GM12865 (cell line): ENCODE measurements at regions not wholly inside any gene's neighbourhood (a gene's known extent, or its start where the extent isn't known, plus 50 kb on each side); places are given as distances from the start of the nearest gene placed in this dataset.

Source experiments
- DNase-seq: peaks from one replicate; pipeline ENCODE4 v3.0.0; 2010; ENCODE audit warnings: low read depth
- H3K4me3 ChIP-seq: 2 replicates; pipeline ENCODE4 v1.5.1; 2011; ENCODE audit warnings: mild to moderate bottlenecking, low read depth, low read length, control low read depth
- TF ChIP-seq, protein P1 (sequence below): IDR thresholded peaks from 2 replicates; pipeline ENCODE4 v1.5.1; 2011; ENCODE audit warnings: low read length, control low read depth, low read depth, inconsistent platforms; ENCODE audit not compliant: insufficient read depth; ENCODE audit errors: missing control alignments

DNA sequence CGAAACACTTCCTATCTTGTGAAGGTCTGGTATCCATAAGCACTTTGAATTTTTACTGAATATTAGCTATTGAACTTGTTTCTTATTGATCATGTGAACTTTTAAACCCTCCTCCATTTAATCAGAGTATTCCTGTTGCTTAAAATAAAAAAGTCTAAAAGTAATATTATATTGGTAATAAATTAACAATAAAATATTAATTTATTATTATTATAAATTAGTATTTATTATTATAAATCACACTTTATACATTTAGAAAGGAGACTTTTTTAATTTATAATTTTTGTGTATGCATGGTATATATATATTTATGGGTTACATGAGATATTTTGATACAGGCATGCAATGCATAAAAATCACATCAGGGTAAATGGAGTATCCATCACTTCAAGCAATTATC is 295.4 kb upstream of the NETO1 start:
- TF ChIP-seq, protein P1, sequence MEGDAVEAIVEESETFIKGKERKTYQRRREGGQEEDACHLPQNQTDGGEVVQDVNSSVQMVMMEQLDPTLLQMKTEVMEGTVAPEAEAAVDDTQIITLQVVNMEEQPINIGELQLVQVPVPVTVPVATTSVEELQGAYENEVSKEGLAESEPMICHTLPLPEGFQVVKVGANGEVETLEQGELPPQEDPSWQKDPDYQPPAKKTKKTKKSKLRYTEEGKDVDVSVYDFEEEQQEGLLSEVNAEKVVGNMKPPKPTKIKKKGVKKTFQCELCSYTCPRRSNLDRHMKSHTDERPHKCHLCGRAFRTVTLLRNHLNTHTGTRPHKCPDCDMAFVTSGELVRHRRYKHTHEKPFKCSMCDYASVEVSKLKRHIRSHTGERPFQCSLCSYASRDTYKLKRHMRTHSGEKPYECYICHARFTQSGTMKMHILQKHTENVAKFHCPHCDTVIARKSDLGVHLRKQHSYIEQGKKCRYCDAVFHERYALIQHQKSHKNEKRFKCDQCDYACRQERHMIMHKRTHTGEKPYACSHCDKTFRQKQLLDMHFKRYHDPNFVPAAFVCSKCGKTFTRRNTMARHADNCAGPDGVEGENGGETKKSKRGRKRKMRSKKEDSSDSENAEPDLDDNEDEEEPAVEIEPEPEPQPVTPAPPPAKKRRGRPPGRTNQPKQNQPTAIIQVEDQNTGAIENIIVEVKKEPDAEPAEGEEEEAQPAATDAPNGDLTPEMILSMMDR: no peak
- DNase-seq: no peak
- H3K4me3 ChIP-seq: no peak overlapping the region

DNA sequence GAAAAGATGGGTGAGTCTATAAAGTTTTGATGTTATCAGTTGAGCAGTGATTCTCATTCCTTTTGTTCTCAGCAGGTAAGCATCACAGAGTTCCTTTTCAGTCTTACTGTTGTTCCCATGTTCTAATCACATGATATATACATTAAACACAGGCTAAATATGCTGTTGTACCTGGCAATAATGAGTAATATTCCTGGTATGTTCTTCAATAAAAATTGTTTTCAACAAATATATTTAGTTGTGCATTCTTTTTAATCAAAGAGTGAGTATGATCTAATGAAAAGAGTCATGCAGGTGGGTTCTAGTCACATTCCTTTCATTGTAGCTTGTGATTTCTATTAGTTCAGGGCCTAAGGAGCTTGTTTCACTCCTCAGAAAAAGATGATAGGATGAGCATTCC is 288.3 kb upstream of the NETO1 start:
- H3K4me3 ChIP-seq: no peak overlapping the region
- TF ChIP-seq, protein P1: no peak
- DNase-seq: no peak

DNA sequence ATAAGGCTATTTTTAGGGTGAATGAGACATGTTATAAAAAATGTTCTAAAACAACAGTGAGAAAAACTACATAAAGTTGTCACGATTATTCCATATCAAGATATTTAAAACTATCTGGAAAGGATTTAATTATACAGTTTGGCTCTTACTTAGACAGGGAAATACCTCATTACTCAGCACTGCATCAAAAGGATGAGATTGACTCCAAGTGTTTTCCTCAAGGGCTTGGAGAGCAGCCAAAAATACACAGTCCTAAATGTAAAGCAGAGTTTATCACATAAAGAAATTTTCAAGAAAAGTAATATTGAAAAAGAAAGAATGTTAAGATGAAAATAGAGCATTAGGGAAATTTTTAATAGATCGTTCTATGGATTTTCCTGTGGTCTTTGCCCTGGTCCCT is 285.5 kb upstream of the NETO1 start:
- no peak for DNase-seq
- TF ChIP-seq, protein P1: no peak
- H3K4me3 ChIP-seq: no peak overlapping the region

DNA sequence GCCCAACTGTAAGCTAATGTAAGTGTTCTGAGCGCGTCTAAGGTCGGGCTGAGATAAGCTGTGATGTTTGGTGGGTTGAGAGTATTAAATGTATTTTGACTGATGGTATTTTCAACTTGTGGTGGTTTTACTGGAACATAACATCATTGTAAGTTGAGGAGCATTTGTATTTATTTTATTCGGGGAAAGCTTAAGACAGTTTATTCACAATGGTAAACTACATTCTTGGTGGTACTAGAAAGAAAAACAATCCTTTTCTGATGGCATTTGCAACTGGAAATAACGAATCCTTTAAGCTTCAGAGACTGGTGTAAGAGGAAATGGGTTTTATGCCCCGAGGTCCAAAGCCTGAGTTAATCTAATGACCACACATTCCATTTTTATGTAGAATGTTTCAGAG is 283.3 kb upstream of the NETO1 start:
- TF ChIP-seq, protein P1: no peak
- H3K4me3 ChIP-seq: no peak overlapping the region
- DNase-seq: no peak

DNA sequence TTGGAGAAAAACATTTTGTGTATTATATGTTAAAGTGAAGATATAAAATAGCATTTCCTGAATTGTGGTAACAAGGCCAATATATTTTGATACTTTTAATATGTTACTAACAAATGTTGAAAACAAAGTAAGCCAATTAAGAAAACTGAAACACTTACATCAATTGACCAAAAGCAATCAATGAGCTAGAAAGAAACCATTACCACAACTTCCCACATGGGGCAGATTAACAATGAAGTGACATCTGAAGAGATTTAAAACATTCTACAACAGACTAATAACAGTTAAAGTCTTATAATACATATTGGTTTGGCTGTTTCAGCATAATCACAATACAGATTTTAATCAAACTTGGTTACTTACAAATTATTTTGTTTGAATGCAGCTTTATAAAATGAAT is 282.4 kb upstream of the NETO1 start:
- no peak for DNase-seq

DNA sequence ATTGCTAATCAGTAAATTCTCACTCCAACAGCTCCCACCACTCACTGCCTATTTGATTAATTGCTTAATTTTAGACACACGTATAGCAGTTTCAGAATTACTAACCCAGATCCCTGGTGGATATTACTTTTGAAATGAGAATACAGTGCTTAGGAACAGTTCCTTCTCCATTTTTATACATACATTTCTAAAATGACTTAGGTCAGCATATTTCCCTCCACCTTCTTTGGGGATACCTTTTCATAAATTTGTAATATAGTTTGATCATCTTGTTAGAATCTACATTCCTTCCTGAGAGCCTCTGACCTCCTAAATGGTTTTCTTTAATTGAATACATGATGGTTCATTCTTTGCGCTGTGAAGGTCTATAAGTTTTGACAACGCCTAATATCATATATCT is 279.8 kb upstream of the NETO1 start:
- TF ChIP-seq, protein P1: no peak

More for the DNA sequence above, 282.4 kb upstream of the NETO1 start:
- TF ChIP-seq, protein P1: no peak
- no peak overlapping the region for H3K4me3 ChIP-seq

DNA sequence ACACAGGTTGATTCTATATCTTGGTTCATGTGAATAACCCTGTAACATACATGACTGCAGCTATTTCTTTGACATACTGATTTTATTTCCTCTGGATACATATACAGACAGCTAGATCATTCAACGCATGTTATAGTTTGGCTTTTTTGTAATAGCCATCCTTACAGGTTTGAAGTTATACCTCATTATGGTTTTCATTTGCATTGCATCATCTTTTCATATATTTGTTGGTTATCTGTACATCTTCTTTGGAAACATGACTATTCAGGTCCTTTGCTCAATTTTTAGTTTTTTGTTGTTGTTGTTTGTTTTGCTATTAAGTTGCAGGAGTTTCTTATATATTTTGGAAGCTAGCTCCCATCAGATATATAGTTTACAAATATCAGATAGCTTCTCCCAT is 276.2 kb upstream of the NETO1 start:
- H3K4me3 ChIP-seq: no peak overlapping the region
- DNase-seq: no peak
- TF ChIP-seq, protein P1: no peak

More for the DNA sequence above, 279.8 kb upstream of the NETO1 start:
- no peak overlapping the region for H3K4me3 ChIP-seq
- DNase-seq: no peak
